GM12878 (cell line): ENCODE measurements at regions not wholly inside any gene's neighbourhood (a gene's known extent, or its start where the extent isn't known, plus 50 kb on each side); places are given as distances from the start of the nearest gene placed in this dataset.

Experiments
- ATAC-seq: fragments of 200-7000 bp; cut with Tn5 transposase; 3 replicates; pipeline ENCODE4 v1.9.1; 2020; ENCODE audit warnings: mild to moderate bottlenecking, moderate library complexity
- BruUV-seq: library from RNA; stranded (reverse); fragments of 400-500 nt; replicated peaks from 2 replicates; lab custom pipeline; 2021; lab: Mats Ljungman, UMichigan
- CTCF ChIA-PET: fragments of 300-600 bp; sonication (Branson Sonifier 250); formaldehyde crosslinking; extraction: SDS; loops from one replicate; lab custom pipeline; 2021; ENCODE audit warnings: inconsistent platforms; lab: Yijun Ruan, JAX
- POLR2A ChIA-PET: fragments of 350-600 bp; formaldehyde crosslinking; extraction: SDS; loops from one replicate; lab custom pipeline; 2021; ENCODE audit warnings: inconsistent platforms; lab: Charles Lee
- RAD21 ChIA-PET: fragments of 300-600 bp; sonication (Branson Sonifier 250); formaldehyde crosslinking; loops from one replicate; lab custom pipeline; 2023; ENCODE audit warnings: antibody characterized with exemption; ENCODE audit not compliant: unreplicated experiment; lab: Charles Lee
- SMC1A ChIA-PET: fragments of 300-600 bp; sonication (Branson Sonifier 250); formaldehyde crosslinking; loops from one replicate; lab custom pipeline; 2023; ENCODE audit not compliant: unreplicated experiment, uncharacterized antibody; lab: Charles Lee
- DNase-seq: peaks from one replicate; pipeline ENCODE4 v3.0.0-alpha.2; 2011; ENCODE audit warnings: low read depth, low spot score
- FAIRE-seq: peaks from 3 replicates; lab custom pipeline; 2011; peaks lifted over from hg19 to GRCh38; lab: Jason Lieb, UNC
- H2AFZ ChIP-seq: 2 replicates; pipeline ENCODE4 v1.6.0; 2011; ENCODE audit warnings: low read depth, low read length, control low read depth; ENCODE audit not compliant: control insufficient read depth
- H3K27ac ChIP-seq: 2 replicates; pipeline ENCODE4 v1.5.1; 2011; ENCODE audit warnings: control low read depth; ENCODE audit not compliant: control insufficient read depth, insufficient read depth
- H3K27me3 ChIP-seq, 2 experiments: replicated peaks in 1 of 2; 2 replicates each; pipeline versions ENCODE4 v1.6.0 to v1.6.1; 2011; ENCODE audit warnings: low read length in 1 of 2; ENCODE audit not compliant: control insufficient read depth in 2 of 2, insufficient read depth in 2 of 2
- H3K36me3 ChIP-seq, 2 experiments: 2 replicates each; pipeline ENCODE4 v1.5.1; 2011; ENCODE audit warnings: low read length in 1 of 2; ENCODE audit not compliant: control insufficient read depth in 2 of 2, insufficient read depth in 2 of 2
- H3K4me1 ChIP-seq: 2 replicates; pipeline ENCODE4 v1.6.1; 2011; ENCODE audit warnings: mild to moderate bottlenecking, low read length, moderate library complexity, mixed read lengths; ENCODE audit not compliant: control insufficient read depth, insufficient read depth
- H3K4me2 ChIP-seq: 2 replicates; pipeline ENCODE4 v1.6.0; 2011; ENCODE audit warnings: control low read depth; ENCODE audit not compliant: control insufficient read depth, insufficient read depth
- H3K4me3 ChIP-seq: fragments of 200-600 bp; sonication (generic); 2 replicates; pipeline ENCODE4 v1.5.1; 2016
- H3K79me2 ChIP-seq: 2 replicates; pipeline ENCODE4 v1.6.0; 2011; ENCODE audit warnings: low read length; ENCODE audit not compliant: control insufficient read depth, insufficient read depth
- H3K9ac ChIP-seq: 2 replicates; pipeline ENCODE4 v1.8.0; 2011; ENCODE audit warnings: low read length, control low read depth, mixed read lengths; ENCODE audit not compliant: control insufficient read depth, insufficient read depth
- H3K9me3 ChIP-seq: replicated peaks from 3 replicates; pipeline ENCODE4 v1.5.1; 2011; ENCODE audit warnings: mild to moderate bottlenecking, low read length; ENCODE audit not compliant: control insufficient read depth, insufficient read depth
- H4K20me1 ChIP-seq: 2 replicates; pipeline ENCODE4 v1.6.0; 2011; ENCODE audit not compliant: control insufficient read depth, insufficient read depth
- CBFB ChIP-seq: IDR thresholded peaks from 2 replicates; pipeline ENCODE4 v1.6.1; 2016; ENCODE audit warnings: antibody characterized with exemption, low read depth
- GABPA ChIP-seq: IDR thresholded peaks from 2 replicates; pipeline ENCODE4 v1.6.1; 2014; ENCODE audit warnings: antibody characterized with exemption, low read depth, mild to moderate bottlenecking, inconsistent platforms
- MTA3 ChIP-seq: IDR thresholded peaks from 2 replicates; pipeline ENCODE4 v1.6.1; 2012; ENCODE audit warnings: low read length, inconsistent platforms, borderline replicate concordance
- MYC ChIP-seq: IDR thresholded peaks from 2 replicates; pipeline ENCODE4 v1.6.1; 2011; ENCODE audit warnings: mild to moderate bottlenecking, low read length, moderate library complexity, inconsistent platforms; ENCODE audit not compliant: insufficient read depth, insufficient replicate concordance, insufficient read length, severe bottlenecking
- POLR2AphosphoS2 ChIP-seq: IDR thresholded peaks from 2 replicates; pipeline ENCODE4 v1.6.1; 2011; ENCODE audit warnings: low read depth, mild to moderate bottlenecking, low read length, improper control_type of control experiment, moderate library complexity
- POLR2AphosphoS5 ChIP-seq: IDR thresholded peaks from 2 replicates; pipeline ENCODE4 v1.6.1; 2011; ENCODE audit warnings: mild to moderate bottlenecking, low read length, inconsistent platforms
- SMAD5 ChIP-seq: IDR thresholded peaks from 2 replicates; pipeline ENCODE4 v1.6.1; 2016; ENCODE audit warnings: antibody characterized with exemption, low read depth
- SREBF2 ChIP-seq: IDR thresholded peaks from 2 replicates; pipeline ENCODE4 v1.6.1; 2012; ENCODE audit warnings: mild to moderate bottlenecking, low read length
- WGBS: methylation state at CpG from one replicate; pipeline ENCODE4 v1.1.6; 2016; ENCODE audit warnings: low lambda C conversion rate; ENCODE audit not compliant: insufficient replicate concordance, insufficient coverage; ENCODE audit errors: missing lambda C conversion rate; 5-methylcytosine and 5-hydroxymethylcytosine counted together
- in situ Hi-C: fragments of 300-500 bp; cut with MboI; formaldehyde crosslinking; loops from 9 replicates; pipeline ENCODE4 v1.14.3; 2018; ENCODE audit warnings: mixed read lengths
- intact Hi-C: fragments of 100-400 bp; cut with micrococcal nuclease; formaldehyde crosslinking; loops from one replicate; pipeline ENCODE4 v1.14.2; 2022; ENCODE audit not compliant: unreplicated experiment
- TF ChIP-seq, protein P1 (sequence below): fragments of 450-650 bp; formaldehyde crosslinking; IDR thresholded peaks from 2 replicates; pipeline ENCODE4 v1.5.0; 2022; ENCODE audit warnings: mild to moderate bottlenecking, missing genetic modification characterization
- TF ChIP-seq, protein P2 (sequence below): fragments of 450-650 bp; IDR thresholded peaks from 2 replicates; pipeline ENCODE4 v1.6.1; 2017; ENCODE audit warnings: mild to moderate bottlenecking, moderate library complexity
- TF ChIP-seq, protein P3 (sequence below): fragments of 450-650 bp; formaldehyde crosslinking; IDR thresholded peaks from 2 replicates; pipeline ENCODE4 v1.4.0; 2022; ENCODE audit warnings: mild to moderate bottlenecking, moderate library complexity

DNA sequence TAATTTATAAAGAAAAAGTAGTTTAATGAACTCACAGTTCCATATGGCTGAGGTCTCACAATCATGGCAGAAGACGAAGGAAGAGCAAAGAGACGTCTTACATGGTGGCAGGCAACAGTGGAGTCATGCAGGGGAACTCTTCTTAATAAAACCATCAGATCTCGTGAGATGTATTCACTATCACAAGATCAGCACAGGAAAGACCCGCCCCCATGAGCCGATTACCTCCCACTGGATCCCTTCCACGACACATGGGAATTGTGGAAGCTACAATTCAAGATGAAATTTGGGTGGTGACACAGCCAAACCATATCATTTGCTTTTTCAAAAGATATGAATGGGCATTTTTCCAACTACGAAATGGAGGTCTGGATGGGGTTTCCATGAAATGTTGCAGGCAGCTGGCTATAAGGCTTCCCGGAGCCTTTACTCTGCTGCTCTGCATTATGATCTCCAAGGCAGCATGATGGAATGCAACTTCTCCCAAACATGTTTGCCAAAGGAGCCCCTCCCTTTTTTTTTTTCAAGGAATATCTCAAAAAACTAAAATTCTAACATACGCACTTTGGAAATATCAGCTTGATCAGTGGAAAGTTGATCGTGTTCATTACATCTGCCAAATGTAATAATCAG lies 189.7 kb downstream of the MEX3B start:
- SMC1A ChIA-PET, result no interaction called here
- Histone ChIP-seq H3K27ac (no peak overlapping the region), H2AFZ (no peak overlapping the region), H4K20me1 (no peaks in the 10 kb centered on the region), H3K4me2 (no peak overlapping the region), H3K9ac (no peak overlapping the region), H3K4me3 (no peak overlapping the region), H3K27me3 (no peaks in the 10 kb centered on the region), H3K4me1 (no peaks in the 10 kb centered on the region), H3K9me3 (no peaks in the 10 kb centered on the region), H3K36me3 (no peaks in the 10 kb centered on the region), H3K79me2 (no peaks in the 10 kb centered on the region)
- DNase-seq (no peak), FAIRE-seq (no peak), ATAC-seq (no peak)
- RAD21 ChIA-PET, result no interaction called here
- POLR2A ChIA-PET, result no interaction called here
- in situ Hi-C loops (no loop called here), intact Hi-C loops (no loop called here)
- CTCF ChIA-PET, result no interaction called here
- WGBS, result 36% methylated on average over 10 of the region's 10 CpGs
- BruUV-seq, result no TSS peak
- no peak for TF ChIP-seq MYC
- no peak for TF ChIP-seq POLR2AphosphoS2
- TF ChIP-seq MTA3, result no peak
- TF ChIP-seq SMAD5, result no peak
- TF ChIP-seq CBFB, result no peak
- TF ChIP-seq, protein P1, sequence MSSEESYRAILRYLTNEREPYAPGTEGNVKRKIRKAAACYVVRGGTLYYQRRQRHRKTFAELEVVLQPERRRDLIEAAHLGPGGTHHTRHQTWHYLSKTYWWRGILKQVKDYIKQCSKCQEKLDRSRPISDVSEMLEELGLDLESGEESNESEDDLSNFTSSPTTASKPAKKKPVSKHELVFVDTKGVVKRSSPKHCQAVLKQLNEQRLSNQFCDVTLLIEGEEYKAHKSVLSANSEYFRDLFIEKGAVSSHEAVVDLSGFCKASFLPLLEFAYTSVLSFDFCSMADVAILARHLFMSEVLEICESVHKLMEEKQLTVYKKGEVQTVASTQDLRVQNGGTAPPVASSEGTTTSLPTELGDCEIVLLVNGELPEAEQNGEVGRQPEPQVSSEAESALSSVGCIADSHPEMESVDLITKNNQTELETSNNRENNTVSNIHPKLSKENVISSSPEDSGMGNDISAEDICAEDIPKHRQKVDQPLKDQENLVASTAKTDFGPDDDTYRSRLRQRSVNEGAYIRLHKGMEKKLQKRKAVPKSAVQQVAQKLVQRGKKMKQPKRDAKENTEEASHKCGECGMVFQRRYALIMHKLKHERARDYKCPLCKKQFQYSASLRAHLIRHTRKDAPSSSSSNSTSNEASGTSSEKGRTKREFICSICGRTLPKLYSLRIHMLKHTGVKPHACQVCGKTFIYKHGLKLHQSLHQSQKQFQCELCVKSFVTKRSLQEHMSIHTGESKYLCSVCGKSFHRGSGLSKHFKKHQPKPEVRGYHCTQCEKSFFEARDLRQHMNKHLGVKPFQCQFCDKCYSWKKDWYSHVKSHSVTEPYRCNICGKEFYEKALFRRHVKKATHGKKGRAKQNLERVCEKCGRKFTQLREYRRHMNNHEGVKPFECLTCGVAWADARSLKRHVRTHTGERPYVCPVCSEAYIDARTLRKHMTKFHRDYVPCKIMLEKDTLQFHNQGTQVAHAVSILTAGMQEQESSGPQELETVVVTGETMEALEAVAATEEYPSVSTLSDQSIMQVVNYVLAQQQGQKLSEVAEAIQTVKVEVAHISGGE (CRISPR knock-in tag), result no peak
- TF ChIP-seq, protein P2, sequence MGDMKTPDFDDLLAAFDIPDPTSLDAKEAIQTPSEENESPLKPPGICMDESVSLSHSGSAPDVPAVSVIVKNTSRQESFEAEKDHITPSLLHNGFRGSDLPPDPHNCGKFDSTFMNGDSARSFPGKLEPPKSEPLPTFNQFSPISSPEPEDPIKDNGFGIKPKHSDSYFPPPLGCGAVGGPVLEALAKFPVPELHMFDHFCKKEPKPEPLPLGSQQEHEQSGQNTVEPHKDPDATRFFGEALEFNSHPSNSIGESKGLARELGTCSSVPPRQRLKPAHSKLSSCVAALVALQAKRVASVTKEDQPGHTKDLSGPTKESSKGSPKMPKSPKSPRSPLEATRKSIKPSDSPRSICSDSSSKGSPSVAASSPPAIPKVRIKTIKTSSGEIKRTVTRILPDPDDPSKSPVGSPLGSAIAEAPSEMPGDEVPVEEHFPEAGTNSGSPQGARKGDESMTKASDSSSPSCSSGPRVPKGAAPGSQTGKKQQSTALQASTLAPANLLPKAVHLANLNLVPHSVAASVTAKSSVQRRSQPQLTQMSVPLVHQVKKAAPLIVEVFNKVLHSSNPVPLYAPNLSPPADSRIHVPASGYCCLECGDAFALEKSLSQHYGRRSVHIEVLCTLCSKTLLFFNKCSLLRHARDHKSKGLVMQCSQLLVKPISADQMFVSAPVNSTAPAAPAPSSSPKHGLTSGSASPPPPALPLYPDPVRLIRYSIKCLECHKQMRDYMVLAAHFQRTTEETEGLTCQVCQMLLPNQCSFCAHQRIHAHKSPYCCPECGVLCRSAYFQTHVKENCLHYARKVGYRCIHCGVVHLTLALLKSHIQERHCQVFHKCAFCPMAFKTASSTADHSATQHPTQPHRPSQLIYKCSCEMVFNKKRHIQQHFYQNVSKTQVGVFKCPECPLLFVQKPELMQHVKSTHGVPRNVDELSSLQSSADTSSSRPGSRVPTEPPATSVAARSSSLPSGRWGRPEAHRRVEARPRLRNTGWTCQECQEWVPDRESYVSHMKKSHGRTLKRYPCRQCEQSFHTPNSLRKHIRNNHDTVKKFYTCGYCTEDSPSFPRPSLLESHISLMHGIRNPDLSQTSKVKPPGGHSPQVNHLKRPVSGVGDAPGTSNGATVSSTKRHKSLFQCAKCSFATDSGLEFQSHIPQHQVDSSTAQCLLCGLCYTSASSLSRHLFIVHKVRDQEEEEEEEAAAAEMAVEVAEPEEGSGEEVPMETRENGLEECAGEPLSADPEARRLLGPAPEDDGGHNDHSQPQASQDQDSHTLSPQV, result no peak
- TF ChIP-seq, protein P3, sequence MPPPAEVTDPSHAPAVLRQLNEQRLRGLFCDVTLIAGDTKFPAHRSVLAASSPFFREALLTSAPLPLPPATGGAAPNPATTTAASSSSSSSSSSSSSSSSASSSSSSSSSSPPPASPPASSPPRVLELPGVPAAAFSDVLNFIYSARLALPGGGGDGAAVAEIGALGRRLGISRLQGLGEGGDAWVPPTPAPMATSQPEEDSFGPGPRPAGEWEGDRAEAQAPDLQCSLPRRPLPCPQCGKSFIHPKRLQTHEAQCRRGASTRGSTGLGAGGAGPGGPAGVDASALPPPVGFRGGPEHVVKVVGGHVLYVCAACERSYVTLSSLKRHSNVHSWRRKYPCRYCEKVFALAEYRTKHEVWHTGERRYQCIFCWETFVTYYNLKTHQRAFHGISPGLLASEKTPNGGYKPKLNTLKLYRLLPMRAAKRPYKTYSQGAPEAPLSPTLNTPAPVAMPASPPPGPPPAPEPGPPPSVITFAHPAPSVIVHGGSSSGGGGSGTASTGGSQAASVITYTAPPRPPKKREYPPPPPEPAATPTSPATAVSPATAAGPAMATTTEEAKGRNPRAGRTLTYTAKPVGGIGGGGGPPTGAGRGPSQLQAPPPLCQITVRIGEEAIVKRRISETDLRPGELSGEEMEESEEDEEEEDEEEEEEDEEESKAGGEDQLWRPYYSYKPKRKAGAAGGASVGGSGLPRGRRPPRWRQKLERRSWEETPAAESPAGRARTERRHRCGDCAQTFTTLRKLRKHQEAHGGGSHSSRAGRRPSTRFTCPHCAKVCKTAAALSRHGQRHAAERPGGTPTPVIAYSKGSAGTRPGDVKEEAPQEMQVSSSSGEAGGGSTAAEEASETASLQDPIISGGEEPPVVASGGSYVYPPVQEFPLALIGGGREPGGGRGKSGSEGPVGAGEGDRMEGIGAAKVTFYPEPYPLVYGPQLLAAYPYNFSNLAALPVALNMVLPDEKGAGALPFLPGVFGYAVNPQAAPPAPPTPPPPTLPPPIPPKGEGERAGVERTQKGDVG (CRISPR knock-in tag), result no peak
- no peak for TF ChIP-seq POLR2AphosphoS5
- no peak for TF ChIP-seq GABPA
- no peak for TF ChIP-seq SREBF2
